OCI-LY7 (cell line): ENCODE measurements at regions not wholly inside any gene's neighbourhood (a gene's known extent, or its start where the extent isn't known, plus 50 kb on each side); places are given as distances from the start of the nearest gene placed in this dataset.

ENCODE experiments used
- EZH2phosphoT487 ChIP-seq: fragments of 200-600 bp; sonication (generic); IDR thresholded peaks from 2 replicates; pipeline ENCODE4 v1.6.1; 2018; ENCODE audit warnings: low read depth, borderline replicate concordance, mild to moderate bottlenecking, mixed run types, antibody characterized with exemption, low read length, moderate library complexity, mixed read lengths
- TF ChIP-seq, protein P1 (sequence below): fragments of 200-600 bp; sonication (generic); conservative IDR thresholded peaks from 2 replicates; pipeline ENCODE4 v1.5.1; 2014; ENCODE audit warnings: mild to moderate bottlenecking, antibody characterized with exemption, low read length, moderate library complexity, mixed read lengths

DNA sequence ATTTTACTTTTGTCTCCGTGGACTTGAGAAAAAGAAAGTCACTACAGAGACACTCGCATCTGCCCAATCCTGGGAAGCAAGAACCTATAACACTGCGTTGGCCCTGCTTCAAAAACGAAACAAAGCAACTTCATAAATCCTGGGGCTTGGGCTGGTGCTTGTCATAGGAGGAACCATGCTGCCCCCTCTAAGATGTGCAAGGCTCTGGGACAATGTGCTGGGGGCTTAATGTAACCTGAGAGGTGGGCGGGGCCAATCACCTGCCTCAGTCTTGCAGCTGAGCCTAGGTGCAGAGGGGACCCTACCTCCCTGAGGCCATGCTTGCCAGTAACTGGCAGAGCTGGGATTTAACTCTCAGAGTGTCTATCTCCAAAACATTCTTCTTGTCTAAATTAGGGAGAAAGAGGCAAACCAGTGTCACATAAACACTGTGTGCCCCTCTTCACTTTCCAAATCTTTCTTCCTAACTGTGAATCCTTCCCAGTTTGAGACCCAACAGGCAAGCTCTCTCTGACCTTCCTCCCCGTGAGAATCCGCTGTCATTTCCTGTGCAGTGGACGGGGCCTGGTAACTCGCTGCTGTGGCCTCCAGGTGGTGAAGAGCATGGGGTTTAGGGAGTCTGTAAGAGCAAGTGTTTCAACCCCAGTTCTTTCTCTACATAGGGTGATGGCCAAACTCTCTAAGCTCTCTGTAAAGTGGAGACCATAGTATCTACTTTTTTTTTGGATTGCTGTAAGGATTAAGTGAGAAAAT, 115.1 kb downstream of the ACKR3 start:
- TF ChIP-seq EZH2phosphoT487 = no peak
- TF ChIP-seq, protein P1, sequence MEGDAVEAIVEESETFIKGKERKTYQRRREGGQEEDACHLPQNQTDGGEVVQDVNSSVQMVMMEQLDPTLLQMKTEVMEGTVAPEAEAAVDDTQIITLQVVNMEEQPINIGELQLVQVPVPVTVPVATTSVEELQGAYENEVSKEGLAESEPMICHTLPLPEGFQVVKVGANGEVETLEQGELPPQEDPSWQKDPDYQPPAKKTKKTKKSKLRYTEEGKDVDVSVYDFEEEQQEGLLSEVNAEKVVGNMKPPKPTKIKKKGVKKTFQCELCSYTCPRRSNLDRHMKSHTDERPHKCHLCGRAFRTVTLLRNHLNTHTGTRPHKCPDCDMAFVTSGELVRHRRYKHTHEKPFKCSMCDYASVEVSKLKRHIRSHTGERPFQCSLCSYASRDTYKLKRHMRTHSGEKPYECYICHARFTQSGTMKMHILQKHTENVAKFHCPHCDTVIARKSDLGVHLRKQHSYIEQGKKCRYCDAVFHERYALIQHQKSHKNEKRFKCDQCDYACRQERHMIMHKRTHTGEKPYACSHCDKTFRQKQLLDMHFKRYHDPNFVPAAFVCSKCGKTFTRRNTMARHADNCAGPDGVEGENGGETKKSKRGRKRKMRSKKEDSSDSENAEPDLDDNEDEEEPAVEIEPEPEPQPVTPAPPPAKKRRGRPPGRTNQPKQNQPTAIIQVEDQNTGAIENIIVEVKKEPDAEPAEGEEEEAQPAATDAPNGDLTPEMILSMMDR = no peak
